ENCODE measurements at regions not wholly inside any gene's neighbourhood (a gene's known extent, or its start where the extent isn't known, plus 50 kb on each side); places are given as distances from the start of the nearest gene placed in this dataset.
"Not testable (repeated sequence)": the region's sequence is repeated elsewhere in the genome, so short reads cannot be mapped to it uniquely, and the experiment has no call there.

GRCh38 chr17:59491353-59492090 is 73.9 kb upstream of the DHX40 start:
- intact Hi-C loops (cut with DNase I): no loop called here
- DNase-seq: peak in 1 of 42 donors; percentile 10

DNA sequence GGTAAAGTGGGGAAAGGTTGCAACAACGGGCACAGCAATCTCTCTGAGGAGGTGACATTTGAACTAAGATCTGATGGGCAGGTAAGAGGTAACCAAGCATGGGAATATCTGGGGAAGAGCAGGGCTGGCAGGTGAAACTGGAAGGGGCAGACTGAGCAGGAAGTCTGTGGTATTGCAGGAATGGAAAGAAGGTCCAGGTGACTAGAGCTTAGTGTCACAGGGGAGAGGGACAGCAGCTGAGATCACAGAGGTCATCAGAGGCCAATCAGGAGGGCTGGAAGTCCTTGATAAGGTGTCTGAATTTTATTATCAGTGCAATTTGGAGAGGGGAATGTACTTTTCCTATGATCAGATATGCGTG is 73.3 kb upstream of the DHX40 start:
- peak in 1 of 42 donors; percentile 16 for DNase-seq
- intact Hi-C loops (cut with DNase I): no loop called here

- intact Hi-C loops (cut with DNase I): no loop called here
- peak in 35 of 42 donors; percentile 13 to 81 (median 52) for DNase-seq
Measured at GRCh38 chr17:59493867-59494266, 71.5 kb upstream of the DHX40 start.

DNA sequence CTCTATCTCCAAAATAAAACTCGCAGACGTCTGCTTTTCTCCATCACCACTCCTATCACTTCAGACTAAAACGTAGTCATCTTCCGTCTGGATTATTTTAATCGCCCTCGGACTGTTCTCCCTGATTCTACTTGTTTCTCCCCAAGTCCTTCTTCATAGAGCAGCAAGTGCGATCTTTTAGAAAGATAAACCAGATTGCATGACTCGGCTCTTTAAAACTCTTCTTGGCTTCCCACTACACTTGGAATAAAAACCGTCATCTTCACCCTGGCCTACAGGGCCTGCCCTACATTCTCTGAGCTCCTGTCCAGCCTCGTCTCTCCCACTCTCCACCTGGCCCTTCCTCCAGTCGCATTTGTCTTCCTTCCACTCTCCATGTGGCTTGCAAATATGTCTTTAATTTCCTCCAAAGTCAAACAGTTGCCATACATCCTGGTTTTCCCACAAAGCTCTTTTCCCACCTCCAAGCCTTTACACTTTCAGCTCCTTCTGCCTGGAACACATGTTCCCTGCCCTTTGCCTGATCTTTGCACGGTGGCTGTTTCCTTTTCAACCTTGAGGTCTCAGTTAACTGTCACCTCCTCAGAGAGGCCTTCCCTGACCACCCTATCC is 70.5 kb upstream of the DHX40 start:
- DNase-seq: peak in 1 of 42 donors; percentile 17
- intact Hi-C loops (cut with DNase I): no loop called here

DNA sequence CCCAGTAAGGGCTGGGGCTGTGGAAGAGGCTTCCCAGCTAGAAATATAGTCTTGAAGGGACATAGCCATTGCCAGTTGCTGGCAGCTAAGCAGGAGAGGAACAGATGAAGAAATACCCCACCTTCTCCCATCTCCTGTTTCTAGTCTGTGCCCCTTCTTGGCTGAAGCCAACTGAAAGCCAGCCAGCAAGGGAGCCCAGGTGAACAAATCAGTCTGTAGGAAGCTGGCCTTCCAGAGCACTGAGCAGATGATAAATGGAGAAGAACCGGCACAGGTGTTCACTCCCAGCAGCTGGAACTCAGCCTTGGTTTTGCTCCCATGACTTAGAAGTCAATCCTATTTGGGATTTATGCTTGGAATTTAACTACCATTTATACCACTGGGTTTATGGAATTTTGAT is 69.2 kb upstream of the DHX40 start:
- intact Hi-C loops (cut with DNase I): no loop called here
- DNase-seq: peak in 1 of 42 donors; percentile 25

DNA sequence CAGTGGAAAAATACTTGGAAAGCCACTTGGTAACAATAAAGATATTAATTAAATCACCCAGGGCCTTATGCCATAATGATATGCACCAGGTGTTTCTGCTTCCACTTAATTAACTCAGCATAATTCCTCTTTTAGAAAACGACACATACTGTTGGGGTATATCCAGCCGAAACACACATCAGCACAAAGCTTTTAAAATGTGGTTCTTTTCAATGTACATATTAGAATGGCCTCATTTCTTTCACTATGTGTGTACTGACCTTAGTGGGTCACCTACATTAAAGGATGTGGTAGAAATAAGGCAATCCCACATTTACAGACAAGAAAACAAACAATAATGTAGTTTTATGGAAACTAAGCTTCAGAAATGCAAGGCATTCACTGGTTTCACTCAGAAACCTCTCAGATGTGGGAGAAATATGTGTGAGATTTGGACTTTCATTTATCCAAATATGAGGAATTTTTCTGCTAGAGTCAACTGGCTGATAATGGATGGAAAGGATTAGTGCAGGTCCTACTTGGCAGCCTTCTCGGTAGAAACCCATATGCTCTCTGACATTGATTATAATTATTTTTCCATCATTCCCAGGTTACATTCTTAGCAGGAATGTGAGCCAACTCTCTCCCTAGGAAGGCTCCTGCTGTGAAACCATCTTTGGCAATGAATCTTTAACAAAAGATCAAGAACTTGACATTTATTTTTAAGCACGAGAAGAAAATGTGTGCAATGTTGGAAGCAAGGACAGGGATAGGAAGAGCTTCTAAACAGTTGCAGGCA is 66.7 kb upstream of the DHX40 start:
- DNase-seq: peak in 1 of 42 donors; percentile 14
- intact Hi-C loops (cut with DNase I): no loop called here

GRCh38 chr17:59500086-59500655 is 65.2 kb upstream of the DHX40 start:
- intact Hi-C loops (cut with DNase I): not testable (repeated sequence)
- peak in 1 of 42 donors; percentile 1 for DNase-seq

- DNase-seq: no peak
- intact Hi-C loops (cut with DNase I): no loop called here
Measured at GRCh38 chr17:59501690-59502089, 63.7 kb upstream of the DHX40 start.

DNA sequence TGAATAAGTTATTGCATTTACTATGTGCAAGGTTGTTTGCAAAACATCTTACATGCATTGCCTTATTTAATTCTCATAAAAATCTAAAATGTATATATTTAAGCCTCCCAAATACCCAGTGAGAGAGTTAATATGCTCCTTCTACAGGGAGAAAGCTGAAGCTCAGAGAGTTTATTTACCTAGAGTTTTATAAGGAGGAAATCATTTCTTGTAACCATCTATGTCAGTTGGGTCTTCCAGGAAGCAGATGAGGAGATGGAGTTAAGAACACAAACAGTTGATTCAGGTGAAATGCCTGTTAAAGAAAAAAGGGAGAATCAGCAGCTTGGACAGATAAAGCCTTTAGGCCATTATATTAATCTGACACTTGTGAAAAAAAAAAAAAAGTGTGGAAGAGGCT is 62.6 kb upstream of the DHX40 start:
- intact Hi-C loops (cut with DNase I): no loop called here
- DNase-seq: no peak

DNA sequence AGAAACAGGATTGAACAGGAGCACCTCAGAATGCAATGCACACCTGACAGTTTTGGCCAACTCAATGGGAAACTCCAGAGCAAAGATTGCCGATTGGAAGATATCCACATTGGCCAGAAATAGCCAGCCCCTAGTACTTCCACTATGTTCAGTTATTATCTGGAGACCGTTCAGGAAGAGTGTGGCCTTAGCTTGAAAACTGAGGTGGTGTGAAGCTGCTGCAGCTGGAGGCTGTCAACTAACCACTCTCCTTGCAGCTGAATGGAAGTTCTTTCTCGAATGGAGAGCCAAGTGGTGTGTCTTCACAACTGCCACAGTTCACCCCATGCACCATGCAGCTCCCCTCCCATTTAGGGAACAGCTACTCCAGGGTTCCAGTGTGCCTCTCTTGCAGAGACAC is 61.9 kb upstream of the DHX40 start:
- intact Hi-C loops (cut with DNase I): no loop called here
- DNase-seq: peak in 2 of 42 donors; percentile 4 to 8

DNA sequence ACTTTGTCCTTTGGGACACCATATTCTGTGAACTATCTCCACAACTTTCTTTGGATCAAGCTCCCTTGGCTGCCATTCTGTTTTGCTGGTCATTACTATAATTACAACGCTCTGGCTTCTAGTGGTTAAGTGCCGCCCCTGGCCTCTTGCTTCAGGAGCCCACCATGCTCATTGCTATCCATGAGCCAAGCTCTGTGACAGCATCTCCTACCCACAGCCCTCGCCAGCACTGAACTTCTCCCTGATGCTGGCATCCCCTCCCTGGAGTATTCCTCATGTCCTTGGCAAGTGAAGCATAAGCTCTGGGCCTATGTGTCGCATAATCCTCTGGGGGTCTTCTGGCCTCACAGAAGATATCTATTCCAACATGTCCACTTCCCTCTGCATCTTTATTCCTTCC is 60.6 kb upstream of the DHX40 start:
- peak in 2 of 42 donors; percentile 8 to 22 for DNase-seq
- intact Hi-C loops (cut with DNase I): no loop called here

DNA sequence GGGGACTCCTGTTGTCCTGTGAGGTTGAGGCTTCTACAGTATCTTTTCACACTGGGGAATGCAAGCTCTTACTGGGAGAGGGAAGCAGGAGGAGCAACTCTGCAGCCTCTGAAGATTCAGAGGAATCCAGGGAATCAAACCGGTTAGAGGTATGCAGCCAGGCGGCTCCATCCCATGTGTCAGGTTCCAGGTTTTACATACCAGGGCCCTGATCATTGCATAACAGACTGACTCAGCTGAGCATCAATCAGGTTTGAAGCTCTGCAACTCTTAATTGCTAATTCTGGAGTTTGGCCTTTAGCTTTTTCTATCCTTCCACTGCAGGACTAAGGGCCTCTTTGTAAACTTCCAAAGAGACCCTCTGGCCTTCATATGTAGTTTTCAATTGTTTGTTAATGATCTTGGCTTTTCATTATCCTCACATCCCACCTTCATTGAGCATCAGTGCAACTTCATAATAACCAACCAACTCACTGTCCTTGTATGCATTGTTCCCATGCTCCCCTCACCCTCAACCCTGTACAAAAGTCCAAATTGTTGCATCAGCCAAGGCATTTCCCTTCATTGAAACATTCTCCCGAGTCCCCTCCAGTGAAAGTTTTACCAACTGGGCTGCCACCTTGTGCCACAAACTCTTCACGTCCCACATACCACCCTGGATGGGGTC is 59.7 kb upstream of the DHX40 start:
- DNase-seq: peak in 12 of 42 donors; percentile 12 to 57 (median 28)
- intact Hi-C loops (cut with DNase I): no loop called here

DNA sequence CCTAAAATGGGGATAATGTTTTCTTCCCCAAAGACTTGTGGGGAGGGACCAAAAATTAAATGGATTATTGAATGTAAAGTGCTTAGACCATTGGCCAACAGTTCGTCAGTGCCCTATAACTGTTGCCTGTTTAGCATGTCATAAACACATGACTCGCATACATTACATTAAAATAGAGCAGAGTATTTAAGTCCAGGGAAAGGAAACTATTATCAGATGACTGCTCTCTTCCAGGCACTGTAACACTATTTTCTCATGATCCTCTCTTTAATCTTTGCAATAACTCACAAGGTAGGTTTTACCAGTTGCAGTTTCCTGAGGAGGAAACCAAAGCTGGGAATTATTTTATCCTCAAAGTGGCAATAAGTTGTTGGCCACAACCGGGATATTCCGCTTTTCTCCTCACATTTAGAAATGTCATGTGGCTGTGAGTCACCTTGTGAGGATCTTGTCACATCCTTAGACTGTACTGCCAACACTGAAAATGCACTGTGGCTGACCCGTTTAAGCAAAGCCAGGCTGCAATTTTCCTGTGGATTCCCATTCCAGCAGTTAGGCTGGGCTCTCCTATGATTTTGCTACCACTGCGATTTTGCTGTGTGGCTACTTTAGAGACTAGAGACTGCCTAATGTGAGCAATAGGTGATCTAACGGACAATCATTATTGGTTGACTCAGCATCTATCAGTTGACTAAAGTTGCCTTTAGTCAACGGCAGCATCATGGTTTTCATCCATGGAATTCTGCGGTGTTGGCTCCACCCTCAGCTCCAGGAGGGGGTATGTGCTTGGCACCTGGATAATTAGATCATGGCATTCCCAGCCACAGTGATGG is 58.3 kb upstream of the DHX40 start:
- DNase-seq: peak in 7 of 42 donors; percentile 4 to 52 (median 34)
- intact Hi-C loops (cut with DNase I): no loop called here

GRCh38 chr17:59508999-59509625 is 56.3 kb upstream of the DHX40 start:
- DNase-seq: no peak
- intact Hi-C loops (cut with DNase I): no loop called here

- intact Hi-C loops (cut with DNase I): no loop called here
- DNase-seq: no peak
Measured at GRCh38 chr17:59510611-59511010, 54.8 kb upstream of the DHX40 start.

GRCh38 chr17:59511726-59512125 is 53.7 kb upstream of the DHX40 start:
- no peak for DNase-seq
- intact Hi-C loops (cut with DNase I): no loop called here

GRCh38 chr17:59512844-59513385 is 52.5 kb upstream of the DHX40 start:
- no peak for DNase-seq
- intact Hi-C loops (cut with DNase I): no loop called here
